WERI-Rb-1 (cell line): ENCODE measurements at regions not wholly inside any gene's neighbourhood (a gene's known extent, or its start where the extent isn't known, plus 50 kb on each side); places are given as distances from the start of the nearest gene placed in this dataset.

Experiments used
- DNase-seq: peaks from one replicate; pipeline ENCODE4 v3.0.0-alpha.2; 2020
- H3K27ac ChIP-seq: fragments of 250-450 bp; sonication (Bioruptor Pico); 2 replicates; pipeline ENCODE4 v1.5.1; 2020; ENCODE audit warnings: mild to moderate bottlenecking, moderate library complexity
- H3K27me3 ChIP-seq: fragments of 250-450 bp; sonication (Bioruptor Pico); 2 replicates; pipeline ENCODE4 v1.5.1; 2021; ENCODE audit warnings: mild to moderate bottlenecking, low read depth, moderate library complexity; ENCODE audit not compliant: insufficient read depth, severe bottlenecking
- H3K36me3 ChIP-seq: fragments of 250-450 bp; sonication (Bioruptor Pico); 2 replicates; pipeline ENCODE4 v1.5.1; 2020; ENCODE audit warnings: mild to moderate bottlenecking, moderate library complexity
- H3K4me3 ChIP-seq: 2 replicates; pipeline ENCODE4 v1.5.1; 2011; ENCODE audit warnings: low read depth, mild to moderate bottlenecking, control low read depth, low read length
- H3K9me3 ChIP-seq: fragments of 250-450 bp; sonication (Bioruptor Pico); 2 replicates; pipeline ENCODE4 v1.5.1; 2021; ENCODE audit warnings: mild to moderate bottlenecking, moderate library complexity; ENCODE audit not compliant: severe bottlenecking
- CTCF ChIP-seq: IDR thresholded peaks from 2 replicates; pipeline ENCODE4 v1.5.1; 2011; ENCODE audit warnings: low read depth, mild to moderate bottlenecking, control low read depth, inconsistent platforms, low read length

GRCh38 chr1:87965193-87965592 lies 636.5 kb downstream of the LMO4 start:
- Histone ChIP-seq H3K4me3 (no peak overlapping the region), H3K9me3 (no peaks in the 10 kb centered on the region), H3K27me3 (no peaks in the 10 kb centered on the region), H3K27ac (no peak overlapping the region), H3K36me3 (no peaks in the 10 kb centered on the region)
- no peak for TF ChIP-seq CTCF
- no peak for DNase-seq

GRCh38 chr1:87968197-87968955 lies 639.7 kb downstream of the LMO4 start:
- Histone ChIP-seq H3K27me3 (no peaks in the 10 kb centered on the region), H3K27ac (no peak overlapping the region)
- DNase-seq: no peak

GRCh38 chr1:87969040-87969439 lies 640.4 kb downstream of the LMO4 start:
- H3K4me3 ChIP-seq: no peak overlapping the region
- no peak for DNase-seq
- no peaks in the 10 kb centered on the region for H3K27me3 ChIP-seq
- no peaks in the 10 kb centered on the region for H3K9me3 ChIP-seq
- TF ChIP-seq CTCF: no peak
- no peak overlapping the region for H3K27ac ChIP-seq
- no peaks in the 10 kb centered on the region for H3K36me3 ChIP-seq

More at GRCh38 chr1:87968197-87968955, 639.7 kb downstream of the LMO4 start:
- Histone ChIP-seq H3K36me3 (no peaks in the 10 kb centered on the region), H3K9me3 (no peaks in the 10 kb centered on the region), H3K4me3 (no peak overlapping the region)
- no peak for TF ChIP-seq CTCF

GRCh38 chr1:87972811-87973210 lies 644.1 kb downstream of the LMO4 start:
- Histone ChIP-seq H3K4me3 (no peak overlapping the region), H3K27ac (no peak overlapping the region), H3K36me3 (no peaks in the 10 kb centered on the region), H3K9me3 (no peaks in the 10 kb centered on the region), H3K27me3 (no peaks in the 10 kb centered on the region)
- no peak for TF ChIP-seq CTCF
- DNase-seq: no peak

- no peaks in the 10 kb centered on the region for H3K9me3 ChIP-seq
- no peak overlapping the region for H3K27ac ChIP-seq
- DNase-seq: no peak
- no peak overlapping the region for H3K4me3 ChIP-seq
- H3K27me3 ChIP-seq: no peaks in the 10 kb centered on the region
- no peak for TF ChIP-seq CTCF
- no peaks in the 10 kb centered on the region for H3K36me3 ChIP-seq
Observed at GRCh38 chr1:87973896-87974295, 645.2 kb downstream of the LMO4 start.

GRCh38 chr1:87976316-87976715 lies 647.6 kb downstream of the LMO4 start:
- no peak overlapping the region for H3K4me3 ChIP-seq
- H3K27me3 ChIP-seq: no peaks in the 10 kb centered on the region
- no peaks in the 10 kb centered on the region for H3K9me3 ChIP-seq
- no peaks in the 10 kb centered on the region for H3K36me3 ChIP-seq
- no peak overlapping the region for H3K27ac ChIP-seq
- no peak for DNase-seq
- TF ChIP-seq CTCF: no peak
